SK-N-SH (cell line): ENCODE measurements at regions not wholly inside any gene's neighbourhood (a gene's known extent, or its start where the extent isn't known, plus 50 kb on each side); places are given as distances from the start of the nearest gene placed in this dataset.

Experiments
- CTCF ChIA-PET: fragments of 300-600, 350-600 bp; formaldehyde crosslinking; extraction: SDS; loops from one replicate; lab custom pipeline; 2021; lab: Yijun Ruan, JAX
- POLR2A ChIA-PET: fragments of 350-600 bp; sonication (Branson Sonifier 250); formaldehyde crosslinking; extraction: SDS; loops from one replicate; lab custom pipeline; 2020; ENCODE audit warnings: antibody characterized with exemption, inconsistent platforms; lab: Yijun Ruan, JAX
- DNase-seq: peaks from one replicate; pipeline ENCODE4 v3.0.0; 2012
- H2AFZ ChIP-seq: fragments of 200-600 bp; sonication (generic); 2 replicates; pipeline ENCODE4 v1.8.1; 2016; ENCODE audit warnings: antibody characterized with exemption, mild to moderate bottlenecking, low read depth
- H3F3A ChIP-seq: fragments of 200-600 bp; sonication (generic); replicated peaks from 2 replicates; pipeline ENCODE3; 2016; ENCODE audit warnings: antibody characterized with exemption, mild to moderate bottlenecking; ENCODE audit not compliant: insufficient read depth
- H3K27ac ChIP-seq, 2 experiments: fragments of 200-500 bp in 1 of 2; fragments of 200-600 bp in 1 of 2; sonication (Bioruptor generic) in 1 of 2; sonication (generic), shearing (Covaris generic) in 1 of 2; 2 replicates each; pipeline versions ENCODE4 v1.5.1 to v1.6.1; 2014 to 2016; ENCODE audit warnings: low read depth in 2 of 2, inconsistent platforms in 1 of 2, low read length in 1 of 2, mild to moderate bottlenecking in 1 of 2, mixed read lengths in 1 of 2
- H3K27me3 ChIP-seq: fragments of 200-600 bp; sonication (generic), shearing (Covaris generic); 2 replicates; pipeline ENCODE4 v1.6.1; 2016; ENCODE audit warnings: mixed run types; ENCODE audit not compliant: insufficient read depth
- H3K36me3 ChIP-seq, 2 experiments: fragments of 200-500 bp in 1 of 2; fragments of 200-600 bp in 1 of 2; sonication (Bioruptor generic) in 1 of 2; sonication (generic) in 1 of 2; replicated peaks in 1 of 2; 2 replicates each; pipeline versions ENCODE3 to v1.5.1; 2014 to 2016; ENCODE audit warnings: low read length in 1 of 2, mild to moderate bottlenecking in 1 of 2; ENCODE audit not compliant: insufficient read depth in 2 of 2, control insufficient read depth in 1 of 2
- H3K4me1 ChIP-seq, 2 experiments: fragments of 200-500 bp in 1 of 2; fragments of 200-600 bp in 1 of 2; sonication (Bioruptor generic) in 1 of 2; sonication (generic), shearing (Covaris generic) in 1 of 2; 2 replicates each; pipeline versions ENCODE4 v1.5.1 to v1.6.1; 2014 to 2016; ENCODE audit warnings: low read depth in 1 of 2, low read length in 1 of 2, mixed run types in 1 of 2; ENCODE audit not compliant: insufficient read depth in 2 of 2, control insufficient read depth in 1 of 2
- H3K4me2 ChIP-seq: fragments of 200-600 bp; sonication (generic), shearing (Covaris generic); 2 replicates; pipeline ENCODE4 v1.6.1; 2017; ENCODE audit warnings: mixed run types
- H3K4me3 ChIP-seq, 2 experiments: fragments of 200-500 bp in 1 of 2; fragments of 200-600 bp in 1 of 2; sonication (Bioruptor generic) in 1 of 2; sonication (generic), shearing (Covaris generic) in 1 of 2; 2 replicates each; pipeline versions ENCODE4 v1.5.1 to v1.8.1; 2014 to 2016; ENCODE audit warnings: low read depth in 2 of 2, inconsistent platforms in 1 of 2, low read length in 1 of 2, mild to moderate bottlenecking in 1 of 2, mixed read lengths in 1 of 2, moderate library complexity in 1 of 2
- H3K79me2 ChIP-seq: fragments of 200-600 bp; sonication (generic); 2 replicates; pipeline ENCODE4 v1.8.1; 2017; ENCODE audit warnings: mild to moderate bottlenecking; ENCODE audit not compliant: insufficient read depth
- H3K9ac ChIP-seq: fragments of 200-600 bp; sonication (generic); 2 replicates; pipeline ENCODE4 v1.6.1; 2017; ENCODE audit warnings: mixed run types
- H3K9me2 ChIP-seq: fragments of 200-600 bp; sonication (generic); 2 replicates; pipeline ENCODE4 v1.6.1; 2017; ENCODE audit warnings: mixed run types
- H3K9me3 ChIP-seq: fragments of 200-600 bp; sonication (generic); 2 replicates; pipeline ENCODE4 v1.6.1; 2017; ENCODE audit warnings: mixed run types, mild to moderate bottlenecking, moderate library complexity
- H4K20me1 ChIP-seq: fragments of 200-600 bp; sonication (generic); 2 replicates; pipeline ENCODE4 v1.6.1; 2017; ENCODE audit warnings: mild to moderate bottlenecking, mixed run types; ENCODE audit not compliant: insufficient read depth
- CHD2 ChIP-seq: fragments of 150-350 bp; IDR thresholded peaks from 2 replicates; pipeline ENCODE4 v1.6.1; 2018; ENCODE audit warnings: low read length; ENCODE audit not compliant: partially characterized antibody
- ELF1 ChIP-seq: IDR thresholded peaks from 2 replicates; pipeline ENCODE4 v1.4.0; 2012
- EZH2phosphoT487 ChIP-seq: fragments of 200-600 bp; sonication (generic); IDR thresholded peaks from 2 replicates; pipeline ENCODE4 v1.6.1; 2017; ENCODE audit warnings: low read depth, mixed run types, mild to moderate bottlenecking, antibody characterized with exemption, moderate library complexity, borderline replicate concordance
- FOXJ3 ChIP-seq: sonication (generic); formaldehyde crosslinking; IDR thresholded peaks from 2 replicates; pipeline ENCODE4 v1.5.1; 2020; ENCODE audit warnings: mild to moderate bottlenecking, missing genetic modification reagents
- FOXM1 ChIP-seq: IDR thresholded peaks from 2 replicates; pipeline ENCODE4 v1.4.0; 2012; ENCODE audit warnings: low read depth, mild to moderate bottlenecking
- GATA2 ChIP-seq: sonication (generic); formaldehyde crosslinking; IDR thresholded peaks from 2 replicates; pipeline ENCODE4 v1.5.0; 2020; ENCODE audit warnings: mild to moderate bottlenecking, missing genetic modification reagents
- MEF2A ChIP-seq: IDR thresholded peaks from 2 replicates; pipeline ENCODE4 v1.4.0; 2012; ENCODE audit warnings: low read depth, borderline replicate concordance
- MXI1 ChIP-seq: IDR thresholded peaks from 2 replicates; pipeline ENCODE4 v1.6.1; 2012; ENCODE audit warnings: mild to moderate bottlenecking, low read depth, low read length, improper control_type of control experiment
- NFIC ChIP-seq: IDR thresholded peaks from 2 replicates; pipeline ENCODE4 v1.4.0; 2012; ENCODE audit warnings: borderline replicate concordance
- NRF1 ChIP-seq: IDR thresholded peaks from 2 replicates; pipeline ENCODE4 v1.6.1; 2012; ENCODE audit warnings: low read depth, mild to moderate bottlenecking, low read length
- PBX3 ChIP-seq: IDR thresholded peaks from 2 replicates; pipeline ENCODE4; 2012
- RAD21 ChIP-seq: IDR thresholded peaks from 2 replicates; pipeline ENCODE4 v1.6.1; 2012; ENCODE audit warnings: mild to moderate bottlenecking, low read length
- SMC3 ChIP-seq: IDR thresholded peaks from 2 replicates; pipeline ENCODE4 v1.6.1; 2012; ENCODE audit warnings: low read depth, low read length, improper control_type of control experiment
- TAF1 ChIP-seq: IDR thresholded peaks from 2 replicates; pipeline ENCODE4 v1.6.1; 2012; ENCODE audit warnings: low read depth, mild to moderate bottlenecking, low read length, moderate library complexity, borderline replicate concordance
- TCF12 ChIP-seq: IDR thresholded peaks from 2 replicates; pipeline ENCODE4 v1.4.0; 2012
- ZBTB33 ChIP-seq: IDR thresholded peaks from 2 replicates; pipeline ENCODE4 v1.4.0; 2012; ENCODE audit warnings: low read depth, borderline replicate concordance
- WGBS: methylation state at CpG from one replicate; pipeline ENCODE4 v1.1.6; 2017; ENCODE audit warnings: low lambda C conversion rate; 5-methylcytosine and 5-hydroxymethylcytosine counted together
- TF ChIP-seq, protein P1 (sequence below): fragments of 150-350 bp; IDR thresholded peaks from 2 replicates; pipeline ENCODE4 v1.6.1; 2017; ENCODE audit warnings: antibody characterized with exemption, low read length, low read depth, borderline replicate concordance
- TF ChIP-seq, protein P2 (sequence below): IDR thresholded peaks from 2 replicates; pipeline ENCODE4 v1.6.1; 2012; ENCODE audit warnings: mild to moderate bottlenecking, low read depth, low read length, moderate library complexity

- Histone ChIP-seq H3K4me2 (no peak overlapping the region), H2AFZ (no peak overlapping the region), H3K9ac (no peak overlapping the region), H3K4me3 (no peak overlapping the region), H3K9me2 (no peaks in the 10 kb centered on the region), H3K9me3 (no peaks in the 10 kb centered on the region), H3K4me1 (no peaks in the 10 kb centered on the region), H3K79me2 (no peaks in the 10 kb centered on the region), H3F3A (no peaks in the 10 kb centered on the region), H3K27ac (no peak overlapping the region), H4K20me1 (no peaks in the 10 kb centered on the region), H3K36me3 (no peaks in the 10 kb centered on the region), H3K27me3 (no peaks in the 10 kb centered on the region)
- no peak for DNase-seq
- TF ChIP-seq SMC3: no peak
- TF ChIP-seq EZH2phosphoT487: no peak
- no peak for TF ChIP-seq CHD2
- TF ChIP-seq NRF1: no peak
- TF ChIP-seq NFIC: no peak
- TF ChIP-seq FOXJ3: no peak
- TF ChIP-seq ZBTB33: no peak
- TF ChIP-seq MEF2A: no peak
- TF ChIP-seq RAD21: no peak
- TF ChIP-seq ELF1: no peak
- TF ChIP-seq, protein P1, sequence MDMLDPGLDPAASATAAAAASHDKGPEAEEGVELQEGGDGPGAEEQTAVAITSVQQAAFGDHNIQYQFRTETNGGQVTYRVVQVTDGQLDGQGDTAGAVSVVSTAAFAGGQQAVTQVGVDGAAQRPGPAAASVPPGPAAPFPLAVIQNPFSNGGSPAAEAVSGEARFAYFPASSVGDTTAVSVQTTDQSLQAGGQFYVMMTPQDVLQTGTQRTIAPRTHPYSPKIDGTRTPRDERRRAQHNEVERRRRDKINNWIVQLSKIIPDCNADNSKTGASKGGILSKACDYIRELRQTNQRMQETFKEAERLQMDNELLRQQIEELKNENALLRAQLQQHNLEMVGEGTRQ: no peak
- no peak for TF ChIP-seq MXI1
- no peak for TF ChIP-seq TAF1
- no peak for TF ChIP-seq PBX3
- TF ChIP-seq, protein P2, sequence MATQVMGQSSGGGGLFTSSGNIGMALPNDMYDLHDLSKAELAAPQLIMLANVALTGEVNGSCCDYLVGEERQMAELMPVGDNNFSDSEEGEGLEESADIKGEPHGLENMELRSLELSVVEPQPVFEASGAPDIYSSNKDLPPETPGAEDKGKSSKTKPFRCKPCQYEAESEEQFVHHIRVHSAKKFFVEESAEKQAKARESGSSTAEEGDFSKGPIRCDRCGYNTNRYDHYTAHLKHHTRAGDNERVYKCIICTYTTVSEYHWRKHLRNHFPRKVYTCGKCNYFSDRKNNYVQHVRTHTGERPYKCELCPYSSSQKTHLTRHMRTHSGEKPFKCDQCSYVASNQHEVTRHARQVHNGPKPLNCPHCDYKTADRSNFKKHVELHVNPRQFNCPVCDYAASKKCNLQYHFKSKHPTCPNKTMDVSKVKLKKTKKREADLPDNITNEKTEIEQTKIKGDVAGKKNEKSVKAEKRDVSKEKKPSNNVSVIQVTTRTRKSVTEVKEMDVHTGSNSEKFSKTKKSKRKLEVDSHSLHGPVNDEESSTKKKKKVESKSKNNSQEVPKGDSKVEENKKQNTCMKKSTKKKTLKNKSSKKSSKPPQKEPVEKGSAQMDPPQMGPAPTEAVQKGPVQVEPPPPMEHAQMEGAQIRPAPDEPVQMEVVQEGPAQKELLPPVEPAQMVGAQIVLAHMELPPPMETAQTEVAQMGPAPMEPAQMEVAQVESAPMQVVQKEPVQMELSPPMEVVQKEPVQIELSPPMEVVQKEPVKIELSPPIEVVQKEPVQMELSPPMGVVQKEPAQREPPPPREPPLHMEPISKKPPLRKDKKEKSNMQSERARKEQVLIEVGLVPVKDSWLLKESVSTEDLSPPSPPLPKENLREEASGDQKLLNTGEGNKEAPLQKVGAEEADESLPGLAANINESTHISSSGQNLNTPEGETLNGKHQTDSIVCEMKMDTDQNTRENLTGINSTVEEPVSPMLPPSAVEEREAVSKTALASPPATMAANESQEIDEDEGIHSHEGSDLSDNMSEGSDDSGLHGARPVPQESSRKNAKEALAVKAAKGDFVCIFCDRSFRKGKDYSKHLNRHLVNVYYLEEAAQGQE: no peak
- TF ChIP-seq TCF12: no peak
- TF ChIP-seq GATA2 (CRISPR knock-in tag): no peak
- TF ChIP-seq FOXM1: no peak
- 100% methylated on average over 1 of the region's 5 CpGs for WGBS
- ChIA-PET CTCF (no interaction called here), POLR2A (no interaction called here)
These were observed 136.0 kb downstream of the LTN1 start for GRCh38 chr21:28856588-28857250.
